Activated CD8-positive, alpha-beta memory T cell treated with anti-CD3 and anti-CD28 coated beads for 36 hours (primary cell): ENCODE measurements at regions not wholly inside any gene's neighbourhood (a gene's known extent, or its start where the extent isn't known, plus 50 kb on each side); places are given as distances from the start of the nearest gene placed in this dataset.
"Not testable (repeated sequence)": the region's sequence is repeated elsewhere in the genome, so short reads cannot be mapped to it uniquely, and the experiment has no call there.

Source experiments
- CTCF ChIA-PET: fragments of 350-600 bp; sonication (Branson Sonifier 250); formaldehyde crosslinking; loops from one replicate; lab custom pipeline; 2021; ENCODE audit warnings: antibody characterized with exemption; lab: Charles Lee
- POLR2A ChIA-PET: fragments of 350-600 bp; sonication (Branson Sonifier 250); formaldehyde crosslinking; loops from one replicate; lab custom pipeline; 2021; ENCODE audit warnings: antibody characterized with exemption; lab: Charles Lee

DNA sequence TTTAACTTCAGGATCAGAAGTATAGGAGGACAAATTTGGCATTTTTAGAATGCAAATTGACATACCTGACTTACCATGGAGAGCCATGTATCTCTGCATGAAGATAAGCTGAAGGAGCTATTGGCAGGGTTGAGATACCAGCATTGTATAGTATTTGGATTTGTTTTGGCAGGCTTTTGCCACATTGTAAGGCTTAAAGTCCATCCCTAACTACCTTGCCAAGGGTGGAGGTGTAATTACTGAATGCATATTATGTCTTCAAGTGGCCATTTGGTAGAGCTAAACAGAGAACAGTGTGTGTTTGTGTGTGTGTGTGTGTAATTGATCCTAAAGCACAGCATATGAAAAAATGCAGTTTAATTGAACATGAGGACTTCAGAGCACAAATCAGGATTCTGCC lies 324.7 kb downstream of the FAM170A start:
- ChIA-PET POLR2A (no interaction called here), CTCF (no interaction called here)

DNA sequence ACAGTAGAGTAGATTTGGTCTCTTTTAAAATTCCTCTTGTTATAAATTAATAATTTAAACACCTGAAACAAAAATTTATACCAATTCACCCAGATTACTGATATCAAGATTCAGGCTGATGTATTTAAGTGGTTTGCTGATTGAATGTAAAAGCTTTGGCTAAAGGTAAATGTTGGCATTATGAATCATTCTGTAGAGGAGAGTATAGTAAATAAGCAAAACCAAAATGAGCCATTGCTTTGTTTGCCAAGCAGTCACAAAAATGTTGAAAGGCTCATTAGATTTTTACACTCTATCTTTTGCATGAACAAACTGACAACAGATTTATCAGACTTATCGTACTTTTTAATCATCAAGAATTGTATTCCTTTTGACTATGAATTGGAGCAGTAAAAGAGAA lies 332.6 kb downstream of the FAM170A start:
- CTCF ChIA-PET = no interaction called here
- POLR2A ChIA-PET = no interaction called here

DNA sequence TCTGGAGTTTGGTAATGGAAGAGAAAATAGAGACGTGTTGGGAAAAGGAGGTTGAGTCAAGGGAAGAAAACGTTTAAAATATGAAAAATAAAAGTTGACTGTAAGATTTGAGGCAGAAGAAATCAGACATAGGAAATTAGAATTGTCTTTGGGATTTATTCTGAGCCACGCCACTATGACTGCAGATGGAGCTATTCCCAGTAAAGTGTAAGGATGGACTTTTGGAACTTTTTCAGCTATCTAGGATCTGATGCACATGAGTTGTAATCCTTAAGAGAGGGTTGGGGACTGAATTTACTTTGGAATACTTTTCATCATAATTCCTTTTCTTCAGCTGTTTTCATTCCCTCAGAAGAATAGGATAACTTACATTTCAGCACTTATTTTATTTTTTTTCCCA lies 336.7 kb downstream of the FAM170A start:
- ChIA-PET POLR2A (no interaction called here), CTCF (no interaction called here)

DNA sequence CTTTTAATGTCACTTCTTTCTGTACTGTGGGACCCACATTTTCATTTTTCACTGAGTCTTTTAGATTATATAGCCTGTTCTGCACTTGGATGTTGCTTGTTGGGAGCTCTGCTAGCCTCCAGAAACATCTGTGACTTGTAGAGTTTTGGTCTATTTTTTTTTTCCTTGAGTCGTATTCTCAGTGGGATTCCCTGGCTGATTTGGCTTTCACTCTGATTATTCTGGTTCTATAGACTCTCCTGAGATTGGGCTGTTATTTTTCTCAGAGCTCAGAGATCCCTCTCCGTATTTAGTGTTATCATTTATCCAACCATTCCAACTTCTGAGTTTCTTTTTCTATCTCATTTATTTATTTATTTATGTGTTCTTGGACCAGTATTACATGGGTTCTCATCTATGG lies 339.3 kb downstream of the FAM170A start:
- CTCF ChIA-PET = no interaction called here
- POLR2A ChIA-PET = no interaction called here

DNA sequence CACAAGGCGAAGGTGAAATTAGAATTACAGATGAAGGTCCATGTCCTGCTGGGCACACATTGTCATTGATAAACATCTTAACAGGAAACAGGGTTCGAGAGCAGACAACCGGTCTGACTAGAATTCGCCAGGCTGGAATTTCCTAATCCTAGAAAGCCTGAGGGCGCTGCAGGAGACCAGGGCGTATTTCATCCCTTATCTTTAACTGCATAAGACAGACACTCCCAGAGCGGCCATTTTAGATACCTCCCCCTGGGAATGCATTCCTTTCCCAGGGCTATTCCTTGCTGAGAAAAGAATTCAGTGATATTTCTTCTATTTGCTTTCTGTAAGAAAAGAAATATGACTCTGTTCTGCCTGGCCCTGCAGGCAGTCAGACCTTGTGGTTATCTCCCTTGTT lies 357.7 kb downstream of the FAM170A start:
- POLR2A ChIA-PET, CTCF ChIA-PET: not testable (repeated sequence)

DNA sequence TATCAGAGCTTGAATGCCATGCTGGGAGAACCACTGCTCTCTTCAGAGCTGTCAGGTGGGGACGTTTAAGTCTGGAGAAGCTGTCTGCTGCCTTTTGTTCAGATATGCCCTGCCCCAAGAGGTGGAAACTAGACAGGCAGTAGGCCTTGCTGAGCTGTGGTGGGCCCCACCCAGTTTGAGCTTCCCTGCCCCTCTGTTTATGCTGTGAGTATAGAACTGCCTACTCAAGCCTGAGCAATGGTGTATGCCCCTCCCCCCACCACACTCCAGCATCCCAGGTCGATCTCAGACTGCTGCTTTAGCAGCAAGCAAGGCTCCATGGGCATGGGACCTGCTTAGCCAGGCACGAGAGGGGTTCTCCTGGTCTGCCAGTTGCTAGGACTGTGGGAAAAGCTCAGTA lies 362.3 kb downstream of the FAM170A start:
- ChIA-PET POLR2A (no interaction called here), CTCF (no interaction called here)

DNA sequence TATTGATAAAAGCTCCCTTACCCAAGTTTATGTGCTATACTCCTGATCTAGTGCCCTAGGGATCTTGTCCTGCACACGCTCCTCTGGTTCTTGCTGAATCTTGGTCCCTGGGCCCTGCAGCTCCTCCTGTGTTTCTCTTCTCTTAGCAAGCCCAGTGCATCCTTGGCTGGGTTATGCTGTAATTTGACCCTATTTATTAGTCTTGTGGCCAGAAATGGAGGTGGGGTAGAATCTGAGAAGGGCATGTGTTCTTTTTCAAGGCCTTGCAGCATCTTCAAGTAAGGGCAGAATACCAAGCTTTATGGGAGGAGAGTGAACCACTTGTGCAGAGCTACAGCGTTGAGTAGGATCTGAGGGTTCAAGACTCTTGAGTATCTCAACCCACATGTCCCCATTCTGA lies 366.8 kb downstream of the FAM170A start:
- ChIA-PET CTCF (no interaction called here), POLR2A (no interaction called here)

DNA sequence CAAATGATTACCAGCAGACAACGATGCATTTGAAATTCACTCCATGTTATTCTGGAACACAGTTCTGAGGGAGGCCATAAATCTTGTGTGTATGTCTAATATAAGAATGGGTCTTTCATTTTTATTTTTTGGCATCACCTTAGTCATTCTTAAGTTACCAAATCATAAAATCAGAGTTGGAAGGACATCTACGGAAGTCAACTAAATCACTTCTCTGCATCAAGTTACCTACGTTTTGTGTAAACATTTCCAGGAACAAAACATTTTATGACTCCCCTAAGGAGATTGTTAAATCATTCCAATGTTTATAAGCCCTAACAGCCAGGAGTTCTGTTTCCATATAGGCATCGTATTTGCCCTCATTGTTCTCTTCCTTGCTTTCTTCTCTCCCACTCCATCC lies 378.2 kb downstream of the FAM170A start:
- POLR2A ChIA-PET = no interaction called here
- CTCF ChIA-PET = no interaction called here

DNA sequence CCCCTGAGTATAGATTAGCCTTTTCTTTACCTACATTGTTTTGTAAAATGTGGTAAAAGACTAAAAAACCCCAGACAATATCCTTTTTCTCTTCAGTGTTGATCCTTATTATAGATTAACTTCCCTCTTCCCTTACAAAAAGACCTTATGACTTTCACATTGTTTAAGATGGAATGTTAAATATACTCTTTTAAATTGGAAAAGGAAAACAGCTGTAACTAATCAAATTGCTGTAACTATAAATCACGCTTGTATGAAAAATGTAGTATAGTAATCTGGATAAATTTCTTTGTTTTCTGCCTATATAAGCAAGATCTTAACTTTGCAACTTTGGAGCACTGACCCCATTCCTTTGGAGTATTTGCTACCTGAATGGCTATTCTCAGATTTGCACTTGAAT lies 383.1 kb downstream of the FAM170A start:
- ChIA-PET CTCF (no interaction called here), POLR2A (no interaction called here)

DNA sequence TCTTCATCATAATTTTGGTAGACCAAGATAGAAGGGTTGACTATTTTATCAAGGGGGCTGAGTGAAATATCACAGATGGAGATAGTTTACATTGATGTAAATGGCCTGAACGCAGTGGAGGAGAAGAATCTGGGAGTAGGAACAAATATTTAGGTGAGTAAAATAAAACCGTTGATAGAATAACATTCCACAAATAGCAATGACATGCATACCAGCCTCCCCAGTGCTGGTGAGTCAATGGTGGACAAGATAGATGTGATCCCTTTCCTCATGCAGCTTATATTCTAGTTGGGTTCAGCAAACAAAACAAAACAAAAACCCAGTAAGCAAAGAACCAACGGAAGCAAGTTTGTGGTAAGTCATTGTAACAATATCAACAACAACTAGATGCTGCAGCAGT lies 385.2 kb downstream of the FAM170A start:
- ChIA-PET POLR2A (no interaction called here), CTCF (no interaction called here)

DNA sequence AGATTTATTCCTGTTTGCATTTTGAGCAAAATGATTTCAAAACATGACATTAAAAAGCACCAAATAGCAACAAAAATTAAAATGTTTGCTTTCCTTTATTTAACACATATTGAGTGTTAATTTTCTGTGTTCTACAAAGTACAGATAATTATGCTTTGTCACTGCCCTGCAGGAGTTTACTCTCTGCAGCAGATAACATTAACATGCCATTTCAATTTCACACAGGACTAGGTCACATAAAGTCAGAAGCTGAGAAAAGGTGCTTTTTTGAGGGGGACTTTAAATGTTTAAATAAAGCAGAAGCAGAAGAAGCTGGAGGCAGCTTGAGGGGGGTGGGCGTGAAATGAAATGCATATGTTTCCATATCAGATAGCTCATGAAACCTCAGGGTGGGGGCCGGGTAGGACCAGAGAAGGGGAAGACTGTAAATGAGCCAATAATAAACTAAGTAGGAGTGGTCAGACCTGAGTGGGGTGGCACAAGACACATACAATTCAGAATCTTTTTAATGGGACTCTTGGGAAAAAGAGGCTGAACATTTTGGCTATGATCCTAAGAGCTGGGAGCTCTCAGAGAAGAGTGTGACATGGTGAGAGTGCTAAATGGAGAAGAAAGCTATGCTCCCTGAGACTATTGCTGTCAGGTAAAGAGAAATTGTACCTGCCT lies 387.5 kb downstream of the FAM170A start:
- POLR2A ChIA-PET = no interaction called here
- CTCF ChIA-PET = no interaction called here

DNA sequence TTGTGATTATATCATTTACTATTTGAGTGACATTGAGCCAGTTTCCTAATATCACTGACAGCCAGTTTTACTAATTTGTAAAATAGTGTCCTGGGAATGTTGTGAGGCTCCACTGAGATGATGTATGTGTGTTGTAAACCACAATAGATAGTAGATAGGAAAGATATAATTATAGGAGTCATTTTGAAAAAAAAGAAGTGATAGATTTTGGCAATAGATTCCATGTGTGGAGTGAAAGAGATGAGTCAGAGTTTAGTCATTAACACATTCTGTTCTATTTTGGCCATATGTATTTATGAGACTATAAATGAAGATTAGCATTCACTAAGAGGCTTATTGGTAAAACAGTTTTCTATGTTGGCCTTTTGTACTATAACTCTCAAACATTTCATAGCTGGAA lies 388.2 kb downstream of the FAM170A start:
- CTCF ChIA-PET = no interaction called here
- POLR2A ChIA-PET = no interaction called here

DNA sequence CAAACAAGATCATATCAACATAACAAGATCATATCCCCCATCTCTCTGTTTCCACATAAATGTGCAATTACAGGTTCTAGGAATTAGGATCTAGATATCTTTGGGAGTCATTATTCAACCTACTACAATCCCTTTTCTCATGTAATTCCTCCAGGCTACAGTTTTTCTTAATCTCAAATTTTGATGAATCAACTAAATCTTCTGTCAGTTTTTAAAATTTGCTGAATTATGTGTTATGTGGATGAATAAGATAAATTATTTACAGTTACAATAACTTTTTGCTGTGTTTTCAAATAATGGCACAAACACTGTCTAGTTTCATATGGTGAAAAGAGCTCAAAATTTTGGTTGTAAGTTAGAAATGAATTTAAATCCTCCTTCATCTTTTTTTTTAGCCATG lies 405.8 kb downstream of the FAM170A start:
- ChIA-PET POLR2A (no interaction called here), CTCF (no interaction called here)

DNA sequence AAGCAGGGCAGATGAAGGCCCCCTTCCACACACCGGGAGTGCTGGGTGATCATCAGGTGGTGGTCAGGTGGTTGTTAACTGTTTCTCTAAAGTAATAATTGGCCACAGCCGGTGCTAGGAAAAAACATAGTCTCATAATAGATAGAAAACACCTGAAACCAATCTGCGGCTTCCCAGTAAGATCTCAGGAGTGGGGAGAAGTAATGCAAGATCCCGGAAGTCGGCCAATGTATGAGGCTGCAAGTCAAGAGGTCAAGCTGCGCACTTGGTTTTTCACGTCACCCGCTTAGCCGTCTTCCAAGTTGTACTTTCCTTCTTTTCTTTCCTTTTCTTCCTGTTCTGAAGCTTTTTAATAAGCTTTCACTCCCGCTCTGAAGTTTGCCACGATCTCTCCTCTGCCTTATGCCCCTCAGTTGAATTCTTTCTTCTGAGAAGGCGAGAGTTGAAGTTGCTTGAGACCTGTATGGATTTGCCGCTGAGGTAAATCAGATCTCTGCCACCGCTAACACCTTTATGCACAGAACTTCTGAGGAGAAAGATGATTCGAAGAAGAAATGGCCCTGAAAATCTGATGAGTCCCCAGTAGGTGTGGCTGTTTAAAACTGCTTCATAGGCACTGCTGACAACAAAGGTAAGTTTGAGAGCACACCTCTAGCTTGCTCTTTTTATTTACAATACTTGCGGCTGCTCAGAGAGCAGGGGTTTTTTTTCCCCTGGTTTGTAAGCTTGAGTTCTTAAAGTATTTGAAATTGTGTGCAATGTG lies 406.6 kb downstream of the FAM170A start:
- POLR2A ChIA-PET = no interaction called here
- CTCF ChIA-PET = no interaction called here

DNA sequence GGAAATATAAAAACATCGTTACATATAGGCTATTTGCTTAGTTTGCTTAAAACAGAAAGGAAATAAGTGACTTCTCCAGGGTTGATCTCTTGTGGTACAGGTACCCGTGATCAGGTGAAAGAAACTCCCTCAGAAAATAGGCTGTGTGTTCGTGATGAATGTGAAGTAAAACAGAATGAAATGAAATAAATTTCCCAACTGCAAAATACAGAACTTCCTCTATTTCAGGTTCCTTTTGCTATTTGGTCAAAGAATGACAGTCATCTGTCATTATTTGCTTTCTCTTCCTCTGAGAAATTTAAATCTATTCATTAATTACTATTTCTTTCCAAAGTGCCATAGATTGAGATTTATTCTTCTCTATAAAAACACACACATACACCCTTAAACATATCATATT lies 408.1 kb downstream of the FAM170A start:
- ChIA-PET POLR2A (no interaction called here), CTCF (no interaction called here)

DNA sequence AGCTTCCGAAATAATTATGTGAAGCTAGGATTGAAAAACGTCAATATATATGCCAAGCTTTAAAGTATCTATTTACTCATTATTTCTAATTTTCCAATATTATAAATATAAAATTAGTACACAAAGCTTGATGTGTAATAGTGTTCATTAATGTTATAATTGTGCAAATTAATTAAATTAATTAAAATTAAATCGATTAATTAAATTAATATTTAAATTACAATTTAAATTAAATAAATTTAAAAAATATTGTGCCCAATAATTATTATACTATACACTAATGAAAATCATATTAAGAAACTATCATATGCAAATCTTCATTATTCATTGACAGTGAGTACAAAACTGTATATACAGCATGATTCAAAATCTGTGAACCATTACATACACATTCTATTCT lies 409.8 kb downstream of the FAM170A start:
- ChIA-PET POLR2A (no interaction called here), CTCF (no interaction called here)

DNA sequence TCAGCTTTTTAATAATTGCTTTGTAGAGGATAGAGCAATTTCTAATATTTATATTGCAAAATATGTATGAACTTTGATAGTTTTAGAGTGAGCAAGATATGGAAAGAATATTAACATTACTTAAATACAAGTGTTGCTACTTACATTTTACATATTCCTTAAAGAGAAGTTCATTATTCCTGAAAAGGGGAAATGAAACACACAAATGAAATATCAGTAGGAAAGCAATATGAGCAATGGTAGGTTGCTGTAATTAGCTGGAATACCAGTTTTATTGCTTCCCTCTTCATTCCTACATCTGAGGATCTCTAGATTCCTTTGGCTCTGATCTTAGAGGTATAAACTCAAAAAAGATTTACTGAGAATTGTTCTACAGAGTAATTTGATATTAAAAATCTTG lies 414.1 kb downstream of the FAM170A start:
- CTCF ChIA-PET = no interaction called here
- POLR2A ChIA-PET = no interaction called here

DNA sequence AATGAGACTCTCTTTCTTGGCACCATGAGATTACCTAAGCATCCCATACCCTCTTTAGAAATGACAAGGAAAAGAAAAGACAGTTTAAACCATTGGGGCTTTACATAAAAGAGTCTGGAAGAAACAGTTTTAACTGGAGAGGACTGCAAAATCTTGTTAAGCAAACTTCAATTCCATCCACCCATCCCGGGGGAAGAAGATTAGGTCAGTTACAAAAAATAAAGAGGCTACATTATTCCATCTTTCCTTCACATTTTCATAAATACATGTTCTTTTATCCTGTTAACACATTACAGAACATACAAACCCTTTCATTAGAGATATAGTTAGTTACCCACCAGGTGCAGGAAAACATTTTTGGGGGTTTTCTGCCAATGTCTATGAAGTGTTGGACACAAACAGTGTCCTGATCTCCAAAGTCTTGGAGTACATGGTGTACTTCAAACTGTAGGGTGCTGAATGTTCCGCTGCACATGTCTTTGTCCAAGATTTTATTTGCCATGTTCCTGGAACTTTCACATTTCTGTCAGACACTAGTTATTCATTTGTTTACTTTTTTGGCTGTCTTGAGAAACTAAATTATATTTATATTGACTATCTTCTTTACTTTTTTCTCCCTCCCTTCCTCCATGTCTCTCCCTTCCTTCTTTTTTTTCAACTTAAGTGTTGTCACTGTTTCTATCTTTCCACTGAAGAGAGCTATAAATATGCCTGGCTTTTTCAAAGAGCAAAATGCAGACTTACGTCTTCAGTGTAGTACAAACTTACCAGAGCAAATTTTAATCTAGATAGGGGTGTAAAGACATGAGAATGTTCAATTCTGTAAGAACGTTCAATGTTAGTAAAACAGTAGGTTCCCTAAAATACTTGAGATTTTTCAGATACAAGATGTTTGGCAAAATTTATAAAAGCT lies 410.9 kb upstream of the PRR16 start:
- ChIA-PET POLR2A (no interaction called here), CTCF (no interaction called here)

DNA sequence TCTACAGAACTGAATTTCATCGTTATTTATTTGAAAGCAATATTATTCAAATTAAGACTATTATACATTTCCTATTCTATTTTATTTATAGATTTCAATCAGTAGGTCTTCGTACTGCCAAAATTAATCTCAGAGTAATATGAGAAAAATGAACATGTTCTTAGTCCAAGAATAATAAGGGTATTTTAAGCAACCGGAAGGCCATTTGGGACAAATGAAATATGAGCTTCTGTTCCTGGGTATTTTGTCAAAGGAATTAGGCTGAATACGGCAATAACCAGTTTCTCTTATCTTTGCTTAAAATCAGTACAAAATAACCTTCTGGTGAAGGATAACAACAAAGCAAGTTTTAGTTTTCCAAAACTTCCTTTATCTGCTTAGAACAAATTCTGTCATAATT lies 410.3 kb upstream of the PRR16 start:
- ChIA-PET POLR2A (no interaction called here), CTCF (no interaction called here)

DNA sequence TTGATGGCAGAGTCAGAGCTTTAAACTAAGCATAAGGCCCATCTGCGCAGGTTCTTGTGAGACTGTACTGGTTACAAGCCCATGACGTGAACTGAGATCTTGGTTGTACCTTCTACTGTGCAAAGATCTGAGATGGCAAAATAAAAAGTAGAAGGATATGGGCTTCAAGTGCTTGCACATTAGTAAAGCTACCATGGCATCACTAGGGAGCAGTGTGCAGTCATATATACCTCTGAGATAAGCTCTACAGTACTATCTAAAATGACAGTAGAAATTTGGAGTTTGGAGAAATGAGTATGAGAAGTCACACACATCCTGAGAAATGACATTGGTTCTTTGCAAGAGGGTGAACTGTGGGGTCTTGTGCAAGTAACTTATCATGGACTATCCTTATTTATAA lies 408.2 kb upstream of the PRR16 start:
- CTCF ChIA-PET = no interaction called here
- POLR2A ChIA-PET = no interaction called here

DNA sequence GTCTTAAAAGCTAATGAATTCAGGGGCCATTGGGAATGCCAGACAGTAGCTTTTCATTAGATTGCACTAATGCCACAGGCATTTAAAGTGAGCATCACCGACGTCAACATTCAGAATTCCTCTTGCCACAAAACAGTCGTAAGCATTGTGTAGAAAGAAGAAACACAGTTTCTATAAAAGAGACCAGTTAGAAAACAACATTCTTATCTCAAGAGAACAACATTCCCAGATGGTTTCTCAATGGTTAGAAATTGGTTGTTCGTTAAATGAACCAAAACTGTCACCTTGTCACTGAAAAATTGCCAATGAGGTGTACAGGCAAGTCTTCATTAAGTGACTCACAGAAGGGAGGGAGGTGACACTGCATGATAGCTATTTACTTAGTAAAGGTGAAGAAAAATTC lies 401.6 kb upstream of the PRR16 start:
- CTCF ChIA-PET = no interaction called here

More for the DNA sequence above, 401.6 kb upstream of the PRR16 start:
- POLR2A ChIA-PET = no interaction called here
